IPS DF 6.9 (cell line): ENCODE measurements at regions not wholly inside any gene's neighbourhood (a gene's known extent, or its start where the extent isn't known, plus 50 kb on each side); places are given as distances from the start of the nearest gene placed in this dataset.

Experiments
- DNase-seq: peaks from one replicate; pipeline ENCODE4 v3.0.0-alpha.2; 2013; ENCODE audit warnings: low read depth, low spot score
- H3K27ac ChIP-seq: one replicate; pipeline ENCODE4 v1.5.1; 2013; ENCODE audit warnings: low read length, control low read depth
- H3K27me3 ChIP-seq: 2 replicates; pipeline ENCODE4 v1.6.1; 2013; ENCODE audit warnings: mild to moderate bottlenecking, low read length; ENCODE audit not compliant: control insufficient read depth, insufficient read depth
- H3K36me3 ChIP-seq: 2 replicates; pipeline ENCODE4 v1.6.1; 2013; ENCODE audit warnings: low read length; ENCODE audit not compliant: control insufficient read depth, insufficient read depth
- H3K4me1 ChIP-seq: 2 replicates; pipeline ENCODE4 v1.6.1; 2013; ENCODE audit warnings: low read length; ENCODE audit not compliant: control insufficient read depth, insufficient read depth
- H3K4me3 ChIP-seq: 2 replicates; pipeline ENCODE4 v1.5.1; 2013; ENCODE audit warnings: mild to moderate bottlenecking, low read length
- H3K9me3 ChIP-seq: 2 replicates; pipeline ENCODE4 v1.6.1; 2013; ENCODE audit warnings: low read length, inconsistent platforms; ENCODE audit not compliant: control insufficient read depth, insufficient read depth
- WGBS: extraction: QIAGEN DNeasy Blood & Tissue Kit; methylation state at CpG from one replicate; pipeline ENCODE4 v1.1.7; 2013; ENCODE audit warnings: mixed read lengths, missing lambda C conversion rate; ENCODE audit not compliant: insufficient read length, insufficient coverage; 5-methylcytosine and 5-hydroxymethylcytosine counted together

- H3K4me1 ChIP-seq: no peaks in the 10 kb centered on the region
- no peak overlapping the region for H3K4me3 ChIP-seq
- no peak overlapping the region for H3K27ac ChIP-seq
- H3K36me3 ChIP-seq: no peaks in the 10 kb centered on the region
- WGBS: no CpG with 5 or more reads among the region's 2 CpGs
- no peaks in the 10 kb centered on the region for H3K9me3 ChIP-seq
- H3K27me3 ChIP-seq: no peaks in the 10 kb centered on the region
- DNase-seq: no peak
Observed at GRCh38 chr5:111993242-111993641, 236.2 kb upstream of the NREP start.

- H3K4me3 ChIP-seq: no peak overlapping the region
- no peaks in the 10 kb centered on the region for H3K27me3 ChIP-seq
- no peaks in the 10 kb centered on the region for H3K9me3 ChIP-seq
- WGBS: no CpG with 5 or more reads among the region's 2 CpGs
- no peaks in the 10 kb centered on the region for H3K4me1 ChIP-seq
- no peak overlapping the region for H3K27ac ChIP-seq
- DNase-seq: no peak
- no peaks in the 10 kb centered on the region for H3K36me3 ChIP-seq
Observed at GRCh38 chr5:111984044-111984443, 227.1 kb upstream of the NREP start.

- Histone ChIP-seq H3K27me3 (no peaks in the 10 kb centered on the region), H3K4me1 (no peaks in the 10 kb centered on the region), H3K27ac (no peak overlapping the region), H3K9me3 (no peaks in the 10 kb centered on the region), H3K4me3 (no peak overlapping the region), H3K36me3 (no peaks in the 10 kb centered on the region)
- WGBS: no CpG with 5 or more reads among the region's 1 CpG
- DNase-seq: no peak
Observed at GRCh38 chr5:111983459-111983858, 226.5 kb upstream of the NREP start.

- Histone ChIP-seq H3K9me3 (no peaks in the 10 kb centered on the region), H3K36me3 (no peaks in the 10 kb centered on the region), H3K4me1 (no peaks in the 10 kb centered on the region), H3K27me3 (no peaks in the 10 kb centered on the region), H3K4me3 (no peak overlapping the region), H3K27ac (no peak overlapping the region)
- no peak for DNase-seq
- WGBS: no CpG with 5 or more reads among the region's 2 CpGs
Observed at GRCh38 chr5:111977436-111977829, 220.4 kb upstream of the NREP start.

- H3K36me3 ChIP-seq: no peaks in the 10 kb centered on the region
- no peaks in the 10 kb centered on the region for H3K9me3 ChIP-seq
- DNase-seq: no peak
- no peaks in the 10 kb centered on the region for H3K4me1 ChIP-seq
- H3K4me3 ChIP-seq: no peak overlapping the region
- H3K27me3 ChIP-seq: no peaks in the 10 kb centered on the region
- no peak overlapping the region for H3K27ac ChIP-seq
- no CpG with 5 or more reads among the region's 2 CpGs for WGBS
Observed at GRCh38 chr5:111976705-111977435, 219.9 kb upstream of the NREP start.

- Histone ChIP-seq H3K36me3 (no peaks in the 10 kb centered on the region), H3K4me3 (no peak overlapping the region), H3K9me3 (no peaks in the 10 kb centered on the region), H3K4me1 (no peaks in the 10 kb centered on the region), H3K27ac (no peak overlapping the region), H3K27me3 (no peaks in the 10 kb centered on the region)
- DNase-seq: no peak
- no CpG with 5 or more reads among the region's 5 CpGs for WGBS
Observed at GRCh38 chr5:111975133-111975532, 218.1 kb upstream of the NREP start.

- DNase-seq: no peak
- H3K9me3 ChIP-seq: no peaks in the 10 kb centered on the region
- no peaks in the 10 kb centered on the region for H3K27me3 ChIP-seq
- no CpG with 5 or more reads among the region's 2 CpGs for WGBS
- no peak overlapping the region for H3K4me3 ChIP-seq
- H3K27ac ChIP-seq: no peak overlapping the region
- no peaks in the 10 kb centered on the region for H3K4me1 ChIP-seq
- no peaks in the 10 kb centered on the region for H3K36me3 ChIP-seq
Observed at GRCh38 chr5:111973961-111974360, 217.0 kb upstream of the NREP start.

- Histone ChIP-seq H3K36me3 (no peaks in the 10 kb centered on the region), H3K27me3 (no peaks in the 10 kb centered on the region), H3K4me1 (no peaks in the 10 kb centered on the region), H3K27ac (no peak overlapping the region), H3K9me3 (no peaks in the 10 kb centered on the region), H3K4me3 (no peak overlapping the region)
- no CpG with 5 or more reads among the region's 2 CpGs for WGBS
- DNase-seq: no peak
Observed at GRCh38 chr5:111972548-111972947, 215.6 kb upstream of the NREP start.

- H3K27me3 ChIP-seq: no peaks in the 10 kb centered on the region
- no peaks in the 10 kb centered on the region for H3K9me3 ChIP-seq
- no peaks in the 10 kb centered on the region for H3K4me1 ChIP-seq
- H3K36me3 ChIP-seq: no peaks in the 10 kb centered on the region
- no peak for DNase-seq
- WGBS: no CpG with 5 or more reads among the region's 2 CpGs
- no peak overlapping the region for H3K4me3 ChIP-seq
- H3K27ac ChIP-seq: no peak overlapping the region
Observed at GRCh38 chr5:111972080-111972479, 215.1 kb upstream of the NREP start.

- no peak overlapping the region for H3K27ac ChIP-seq
- no peak overlapping the region for H3K4me3 ChIP-seq
- no peaks in the 10 kb centered on the region for H3K9me3 ChIP-seq
- H3K27me3 ChIP-seq: no peaks in the 10 kb centered on the region
- H3K4me1 ChIP-seq: no peaks in the 10 kb centered on the region
- no peaks in the 10 kb centered on the region for H3K36me3 ChIP-seq
- no peak for DNase-seq
- WGBS: no CpG with 5 or more reads among the region's 1 CpG
Observed at GRCh38 chr5:111968459-111968858, 211.5 kb upstream of the NREP start.

GRCh38 chr5:111967463-111967862 is 210.5 kb upstream of the NREP start:
- DNase-seq: no peak
- H3K4me3 ChIP-seq: no peak overlapping the region
- no peaks in the 10 kb centered on the region for H3K36me3 ChIP-seq
- H3K27me3 ChIP-seq: no peaks in the 10 kb centered on the region
- no CpG with 5 or more reads among the region's 8 CpGs for WGBS
- H3K27ac ChIP-seq: no peak overlapping the region
- H3K4me1 ChIP-seq: no peaks in the 10 kb centered on the region
- H3K9me3 ChIP-seq: no peaks in the 10 kb centered on the region
